ENCODE measurements at regions not wholly inside any gene's neighbourhood (a gene's known extent, or its start where the extent isn't known, plus 50 kb on each side); places are given as distances from the start of the nearest gene placed in this dataset.

DNA sequence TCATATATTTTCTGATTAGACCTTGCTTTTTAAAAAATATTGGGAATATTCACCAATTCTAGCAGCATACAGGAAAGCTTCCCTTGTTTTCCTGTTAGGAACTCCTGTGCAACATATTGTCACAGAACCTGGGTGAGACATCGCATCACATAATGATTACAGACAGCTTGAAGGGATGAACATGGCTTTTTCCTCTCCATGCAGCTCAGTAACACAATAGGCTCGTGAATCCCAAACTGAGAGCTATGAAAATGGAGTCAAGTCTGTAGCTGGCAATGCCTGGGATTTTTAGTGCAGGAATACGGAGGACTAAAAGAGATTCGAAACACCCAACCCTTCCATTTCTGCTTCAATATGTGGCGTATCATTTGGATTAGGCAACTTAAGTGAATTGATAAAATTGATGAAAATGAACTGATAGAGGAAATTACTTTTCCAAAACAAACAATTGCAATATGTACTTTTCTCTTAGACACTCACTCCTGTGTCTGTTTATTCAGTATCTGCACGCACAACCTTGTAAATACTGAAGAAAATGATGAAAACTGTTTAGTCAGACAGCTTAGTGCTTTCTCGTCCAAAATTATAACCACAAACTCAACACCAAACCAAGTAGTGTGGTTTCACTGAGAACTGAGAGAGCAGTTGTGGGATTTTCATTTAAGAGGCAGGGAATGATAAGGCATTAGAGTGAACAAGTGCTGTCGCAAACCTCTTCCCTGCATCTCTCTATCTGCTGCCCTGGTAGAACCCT is 250.4 kb downstream of the PTBP2 start:
- Histone ChIP-seq H3K36me3 (replicated peaks; ENCODE audit: control insufficient read depth, insufficient read depth, low read length) (no peaks in the 10 kb centered on the region), H3K27me3 (ENCODE audit: control insufficient read depth, insufficient read depth, low read length) (no peaks in the 10 kb centered on the region), H3K4me3 (ENCODE audit: insufficient read depth, low read depth, low read length) (no peak overlapping the region)
- no peak for DNase-seq

DNA sequence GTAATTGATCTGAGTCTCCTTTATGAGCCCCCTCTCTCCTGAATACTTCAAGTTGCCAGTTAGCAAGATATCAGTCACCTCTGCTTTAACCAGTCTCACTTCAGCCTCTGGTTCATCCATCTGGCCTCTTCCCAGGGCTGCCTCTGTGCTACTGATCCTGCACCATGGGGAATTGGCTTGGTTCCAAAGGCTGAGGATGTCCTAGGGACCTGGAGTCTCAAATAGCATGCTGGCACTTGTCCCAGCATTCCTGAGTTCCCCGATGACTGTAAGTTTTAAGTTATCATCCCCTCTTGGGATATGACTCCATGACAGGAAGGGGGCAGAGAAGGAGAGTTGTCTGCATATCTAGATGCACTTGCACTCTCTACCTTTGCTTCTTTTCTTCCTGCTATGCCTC is 252.0 kb downstream of the PTBP2 start:
- H3K4me3 ChIP-seq (ENCODE audit: insufficient read depth, low read depth, low read length), result no peak overlapping the region

GRCh38 chr1:96978444-96978843 is 256.9 kb downstream of the PTBP2 start:
- no peaks in the 10 kb centered on the region for H3K36me3 ChIP-seq (replicated peaks; ENCODE audit: control insufficient read depth, insufficient read depth, low read length)
- DNase-seq, result no peak
- no peak overlapping the region for H3K4me3 ChIP-seq (ENCODE audit: insufficient read depth, low read depth, low read length)
- H3K27me3 ChIP-seq (ENCODE audit: control insufficient read depth, insufficient read depth, low read length), result no peaks in the 10 kb centered on the region

More for the DNA sequence above, 252.0 kb downstream of the PTBP2 start:
- H3K27me3 ChIP-seq (ENCODE audit: control insufficient read depth, insufficient read depth, low read length), result no peaks in the 10 kb centered on the region
- DNase-seq, result no peak
- H3K36me3 ChIP-seq (replicated peaks; ENCODE audit: control insufficient read depth, insufficient read depth, low read length), result no peaks in the 10 kb centered on the region

DNA sequence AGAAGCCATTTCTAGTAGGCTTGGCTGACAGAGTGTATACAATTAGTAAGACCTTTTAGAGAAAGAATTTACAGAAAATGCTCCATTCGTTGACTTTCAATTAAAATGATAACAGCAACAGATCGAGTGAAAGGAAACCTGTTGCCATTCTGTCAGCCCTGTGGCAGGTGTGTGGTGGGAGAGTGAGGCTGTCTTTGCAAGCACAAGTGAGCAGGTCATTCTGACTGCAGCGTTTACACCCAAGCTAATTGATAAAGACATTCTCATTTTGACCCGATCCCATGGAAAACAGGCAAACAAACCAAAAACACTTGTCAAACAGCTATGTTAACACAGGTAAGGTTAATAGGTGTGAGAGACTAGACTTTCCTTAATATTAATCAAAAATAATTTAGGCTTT is 257.3 kb downstream of the PTBP2 start:
- Histone ChIP-seq H3K27me3 (ENCODE audit: control insufficient read depth, insufficient read depth, low read length) (no peaks in the 10 kb centered on the region), H3K4me3 (ENCODE audit: insufficient read depth, low read depth, low read length) (no peak overlapping the region), H3K36me3 (replicated peaks; ENCODE audit: control insufficient read depth, insufficient read depth, low read length) (no peaks in the 10 kb centered on the region)
- no peak for DNase-seq

- Histone ChIP-seq H3K36me3 (replicated peaks; ENCODE audit: control insufficient read depth, insufficient read depth, low read length) (no peaks in the 10 kb centered on the region), H3K4me3 (ENCODE audit: insufficient read depth, low read depth, low read length) (no peak overlapping the region), H3K27me3 (ENCODE audit: control insufficient read depth, insufficient read depth, low read length) (no peaks in the 10 kb centered on the region)
- no peak for DNase-seq
Observed at GRCh38 chr1:96979304-96980268, 258.0 kb downstream of the PTBP2 start.

- no peak for DNase-seq
- Histone ChIP-seq H3K27me3 (ENCODE audit: control insufficient read depth, insufficient read depth, low read length) (no peaks in the 10 kb centered on the region), H3K36me3 (replicated peaks; ENCODE audit: control insufficient read depth, insufficient read depth, low read length) (no peaks in the 10 kb centered on the region), H3K4me3 (ENCODE audit: insufficient read depth, low read depth, low read length) (no peak overlapping the region)
Observed at GRCh38 chr1:96980448-96980847, 258.9 kb downstream of the PTBP2 start.

GRCh38 chr1:96981181-96981580 is 259.6 kb downstream of the PTBP2 start:
- Histone ChIP-seq H3K4me3 (ENCODE audit: insufficient read depth, low read depth, low read length) (no peak overlapping the region), H3K36me3 (replicated peaks; ENCODE audit: control insufficient read depth, insufficient read depth, low read length) (no peaks in the 10 kb centered on the region), H3K27me3 (ENCODE audit: control insufficient read depth, insufficient read depth, low read length) (no peaks in the 10 kb centered on the region)
- DNase-seq, result no peak

DNA sequence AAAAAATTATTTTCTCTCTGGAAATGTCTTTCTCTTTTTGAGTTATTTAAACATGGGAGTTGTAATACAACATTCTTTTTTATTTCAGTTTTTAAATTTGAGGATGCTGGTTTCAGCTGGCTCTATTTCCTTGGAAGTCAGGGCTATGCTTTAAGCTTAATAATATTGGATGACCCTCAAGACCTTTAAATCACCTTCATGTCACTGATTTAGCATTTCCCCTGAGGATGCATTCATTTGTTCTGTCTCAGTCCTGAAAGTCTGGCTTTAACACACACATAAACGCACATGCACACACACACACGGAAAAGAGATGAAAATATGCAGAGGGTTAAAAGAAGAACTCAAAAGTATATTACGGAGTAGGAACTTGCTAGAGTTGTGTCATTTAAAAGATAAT is 260.5 kb downstream of the PTBP2 start:
- Histone ChIP-seq H3K27me3 (ENCODE audit: control insufficient read depth, insufficient read depth, low read length) (no peaks in the 10 kb centered on the region), H3K4me3 (ENCODE audit: insufficient read depth, low read depth, low read length) (no peak overlapping the region), H3K36me3 (replicated peaks; ENCODE audit: control insufficient read depth, insufficient read depth, low read length) (no peaks in the 10 kb centered on the region)
- no peak for DNase-seq

- no peaks in the 10 kb centered on the region for H3K27me3 ChIP-seq (ENCODE audit: control insufficient read depth, insufficient read depth, low read length)
- no peak overlapping the region for H3K4me3 ChIP-seq (ENCODE audit: insufficient read depth, low read depth, low read length)
- no peaks in the 10 kb centered on the region for H3K36me3 ChIP-seq (replicated peaks; ENCODE audit: control insufficient read depth, insufficient read depth, low read length)
- no peak for DNase-seq
Observed at GRCh38 chr1:96983866-96984265, 262.3 kb downstream of the PTBP2 start.

DNA sequence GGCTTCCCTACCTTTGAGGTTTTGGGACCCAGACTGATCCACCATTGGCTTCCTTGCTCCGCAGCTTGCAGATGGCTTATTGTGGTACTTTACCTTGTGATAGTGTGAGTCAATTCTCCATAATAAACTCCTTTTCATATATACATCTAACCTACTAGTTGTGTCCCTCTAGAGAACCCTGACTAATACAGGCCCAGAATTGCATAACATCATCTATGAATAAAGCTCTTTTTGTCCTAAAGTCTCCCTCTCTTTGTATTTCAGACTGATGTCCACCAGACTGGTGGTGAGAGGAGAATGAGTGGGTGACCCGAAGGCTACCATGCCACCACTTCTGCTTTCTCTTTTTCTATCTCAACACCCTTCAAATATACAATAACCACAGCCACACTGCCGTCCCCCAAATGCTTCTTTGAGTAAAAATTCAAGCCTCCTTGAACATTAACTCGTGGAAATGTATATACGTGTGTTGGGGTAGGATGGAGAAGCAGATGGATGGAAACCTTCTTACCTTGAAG is 265.7 kb downstream of the PTBP2 start:
- Histone ChIP-seq H3K27me3 (ENCODE audit: control insufficient read depth, insufficient read depth, low read length) (no peaks in the 10 kb centered on the region), H3K4me3 (ENCODE audit: insufficient read depth, low read depth, low read length) (no peak overlapping the region), H3K36me3 (replicated peaks; ENCODE audit: control insufficient read depth, insufficient read depth, low read length) (no peaks in the 10 kb centered on the region)
- no peak for DNase-seq

GRCh38 chr1:96989302-96989701 is 267.7 kb downstream of the PTBP2 start:
- Histone ChIP-seq H3K36me3 (replicated peaks; ENCODE audit: control insufficient read depth, insufficient read depth, low read length) (no peaks in the 10 kb centered on the region), H3K4me3 (ENCODE audit: insufficient read depth, low read depth, low read length) (no peak overlapping the region), H3K27me3 (ENCODE audit: control insufficient read depth, insufficient read depth, low read length) (no peaks in the 10 kb centered on the region)
- DNase-seq, result no peak

DNA sequence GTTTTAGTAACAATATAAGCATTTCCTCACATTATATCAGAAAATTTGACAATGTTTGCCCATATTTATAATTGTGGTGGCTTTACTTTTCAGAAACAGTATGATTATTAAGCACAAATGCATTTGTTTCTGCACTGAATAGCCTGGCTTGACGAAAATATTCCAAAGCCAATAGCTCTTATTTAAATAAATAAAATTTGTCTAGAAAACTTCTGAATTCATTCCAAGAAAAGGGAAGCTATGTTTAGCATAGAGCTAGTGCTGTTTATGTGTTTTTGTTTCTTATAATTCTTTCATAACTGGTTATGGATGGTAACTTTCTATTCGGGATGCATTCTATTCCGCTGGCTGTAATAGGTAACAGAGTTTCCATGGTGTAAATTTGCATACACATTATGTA is 268.6 kb downstream of the PTBP2 start:
- H3K4me3 ChIP-seq (ENCODE audit: insufficient read depth, low read depth, low read length), result no peak overlapping the region
- no peaks in the 10 kb centered on the region for H3K36me3 ChIP-seq (replicated peaks; ENCODE audit: control insufficient read depth, insufficient read depth, low read length)
- DNase-seq, result no peak
- no peaks in the 10 kb centered on the region for H3K27me3 ChIP-seq (ENCODE audit: control insufficient read depth, insufficient read depth, low read length)

- H3K4me3 ChIP-seq (ENCODE audit: insufficient read depth, low read depth, low read length), result no peak overlapping the region
- DNase-seq, result no peak
- H3K36me3 ChIP-seq (replicated peaks; ENCODE audit: control insufficient read depth, insufficient read depth, low read length), result no peaks in the 10 kb centered on the region
- no peaks in the 10 kb centered on the region for H3K27me3 ChIP-seq (ENCODE audit: control insufficient read depth, insufficient read depth, low read length)
Observed at GRCh38 chr1:96991261-96991660, 269.7 kb downstream of the PTBP2 start.

DNA sequence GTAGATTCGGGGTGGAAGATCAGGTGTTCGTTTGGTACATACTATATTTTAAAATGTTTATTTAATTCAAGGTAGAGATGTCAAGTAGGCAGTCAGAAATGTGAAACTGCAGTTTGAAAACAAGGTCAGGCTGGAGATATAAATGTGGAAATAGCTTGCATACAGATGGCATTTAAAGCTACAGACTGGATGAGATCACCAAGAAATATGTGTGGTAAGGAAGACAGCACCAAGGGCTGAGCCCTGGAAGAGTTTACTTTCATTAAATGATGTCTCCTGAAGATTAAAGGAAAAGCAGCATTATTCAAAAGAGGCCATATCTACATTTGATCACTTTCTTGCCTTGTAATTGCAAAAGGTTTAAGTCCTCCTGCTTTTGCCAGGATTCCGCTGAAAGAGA is 271.3 kb downstream of the PTBP2 start:
- DNase-seq, result no peak
- H3K4me3 ChIP-seq (ENCODE audit: insufficient read depth, low read depth, low read length), result no peak overlapping the region
- H3K27me3 ChIP-seq (ENCODE audit: control insufficient read depth, insufficient read depth, low read length), result no peaks in the 10 kb centered on the region
- H3K36me3 ChIP-seq (replicated peaks; ENCODE audit: control insufficient read depth, insufficient read depth, low read length), result no peaks in the 10 kb centered on the region

DNA sequence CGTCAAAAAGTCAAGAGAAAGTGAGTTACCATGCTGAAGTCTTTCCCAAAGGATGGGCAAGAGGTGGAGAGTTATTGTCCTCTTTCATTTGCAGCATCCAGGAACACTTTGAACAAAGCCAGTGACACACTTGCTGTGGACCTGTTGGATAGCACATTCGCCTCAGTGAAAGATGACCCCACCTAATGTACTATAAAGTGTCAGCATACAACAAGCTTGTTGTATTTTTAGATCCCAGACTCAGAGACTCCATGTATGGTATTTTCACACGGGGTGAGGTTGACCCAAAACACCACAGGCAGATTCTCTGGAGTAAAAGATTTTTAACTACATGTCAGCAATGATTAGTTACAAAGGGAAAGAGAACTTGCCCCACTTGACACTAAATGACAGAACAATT is 273.8 kb downstream of the PTBP2 start:
- Histone ChIP-seq H3K36me3 (replicated peaks; ENCODE audit: control insufficient read depth, insufficient read depth, low read length) (no peaks in the 10 kb centered on the region), H3K27me3 (ENCODE audit: control insufficient read depth, insufficient read depth, low read length) (no peaks in the 10 kb centered on the region), H3K4me3 (ENCODE audit: insufficient read depth, low read depth, low read length) (no peak overlapping the region)
- DNase-seq, result no peak
